Tibial nerve (tissue), 4 donors: ENCODE measurements at regions not wholly inside any gene's neighbourhood (a gene's known extent, or its start where the extent isn't known, plus 50 kb on each side); places are given as distances from the start of the nearest gene placed in this dataset.

Experiments used
- CTCF ChIP-seq, 5 experiments: fragments of 200-600 bp in 3 of 5; fragments of 450-650 bp in 2 of 5; sonication (generic) in 3 of 5; IDR thresholded peaks; one replicate each; pipeline ENCODE4 v1.5.1; 2016 to 2019; ENCODE audit warnings: antibody characterized with exemption in 5 of 5, mild to moderate bottlenecking in 3 of 5, moderate library complexity in 2 of 5
- EP300 ChIP-seq, 2 donors: sonication (generic); formaldehyde crosslinking; IDR thresholded peaks; one replicate each; pipeline ENCODE4 v1.6.1; 2017; ENCODE audit warnings: antibody characterized with exemption in 2 of 2, mild to moderate bottlenecking in 1 of 2

GRCh38 chr18:2147476-2148230 is 423.7 kb downstream of the METTL4 start:
- no peak for TF ChIP-seq CTCF (IDR thresholded peaks at IDR 0.05)
- TF ChIP-seq EP300 (IDR thresholded peaks at IDR 0.05), result no peak
